ENCODE measurements at regions not wholly inside any gene's neighbourhood (a gene's known extent, or its start where the extent isn't known, plus 50 kb on each side); places are given as distances from the start of the nearest gene placed in this dataset.

- no peak for TF ChIP-seq CTCF (IDR thresholded peaks at IDR 0.05)
- TF ChIP-seq JUND (IDR thresholded peaks at IDR 0.05) = no peak
- no peak for TF ChIP-seq YY1 (IDR thresholded peaks at IDR 0.05; ENCODE audit: low read depth)
Measured at GRCh38 chr6:53986721-53987521, 124.3 kb upstream of the MLIP start (continued).

- Histone ChIP-seq H3K9ac (no peak overlapping the region), H3K9me2 (no peaks in the 10 kb centered on the region), H3K4me2 (no peak overlapping the region), H3F3A (replicated peaks; ENCODE audit: insufficient read depth) (peaks cover 8% of the 10 kb centered on the region), H3K27me3 (ENCODE audit: insufficient read depth) (no peaks in the 10 kb centered on the region), H3K79me2 (ENCODE audit: insufficient read depth) (no peaks in the 10 kb centered on the region), H4K20me1 (ENCODE audit: insufficient read depth) (no peaks in the 10 kb centered on the region), H3K36me3 (replicated peaks in 1 of 2; ENCODE audit: control insufficient read depth in 1 of 2, insufficient read depth in 2 of 2, low read length in 1 of 2) (no peaks in the 10 kb centered on the region), H3K4me1 (ENCODE audit: control insufficient read depth in 1 of 2, insufficient read depth in 2 of 2, low read depth in 1 of 2, low read length in 1 of 2) (peaks cover 6 to 17% of the 10 kb centered on the region in 2 experiments), H3K9me3 (no peaks in the 10 kb centered on the region), H3K4me3 (ENCODE audit: low read depth in 2 of 2, low read length in 1 of 2) (no peak overlapping the region), H2AFZ (ENCODE audit: low read depth) (no peak overlapping the region), H3K27ac (ENCODE audit: low read depth in 2 of 2, low read length in 1 of 2) (peak overlapping the region in 1 of 2 experiments; percentile 71; a peak in 1 of 4 replicates)
- TF ChIP-seq TAF1 (IDR thresholded peaks at IDR 0.05; ENCODE audit: borderline replicate concordance, low read depth, low read length) = no peak
- TF ChIP-seq ZBTB33 (IDR thresholded peaks at IDR 0.05; ENCODE audit: borderline replicate concordance, low read depth) = no peak
- TF ChIP-seq EP300 (IDR thresholded peaks at IDR 0.05; ENCODE audit: borderline replicate concordance in 1 of 2, low read depth in 1 of 2, low read length in 1 of 2) = no peak
- TF ChIP-seq TCF12 (IDR thresholded peaks at IDR 0.05) = no peak
- no peak for TF ChIP-seq FOXM1 (IDR thresholded peaks at IDR 0.05; ENCODE audit: low read depth)
- WGBS (ENCODE audit: low lambda C conversion rate) = 78% methylated on average over 4 of the region's 4 CpGs
- no peak for DNase-seq
- CTCF ChIA-PET = interaction anchor here (0.8 to 2.5 kb wide), 2 partner anchors 8 to 1082 kb away, joined by 4 to 11 read pairs; no protein-coding TSS in a partner anchor
- POLR2A ChIA-PET = no interaction called here
Measured at GRCh38 chr6:53987522-53987888, 123.7 kb upstream of the MLIP start.

- TF ChIP-seq FOXM1 (IDR thresholded peaks at IDR 0.05; ENCODE audit: low read depth) (no peak), FOXJ3 (CRISPR knock-in tag; IDR thresholded peaks at IDR 0.05) (no peak), CHD2 (IDR thresholded peaks at IDR 0.05; ENCODE audit: low read length, partially characterized antibody) (no peak), RAD21 (IDR thresholded peaks at IDR 0.05; ENCODE audit: low read length) (no peak), CTCF (IDR thresholded peaks at IDR 0.05) (no peak), USF2 (IDR thresholded peaks at IDR 0.05; ENCODE audit: borderline replicate concordance, low read depth, low read length) (no peak)
- POLR2A ChIA-PET = no interaction called here
- Histone ChIP-seq H3K9ac (no peak overlapping the region), H3K27me3 (ENCODE audit: insufficient read depth) (no peaks in the 10 kb centered on the region), H3K4me1 (ENCODE audit: control insufficient read depth in 1 of 2, insufficient read depth in 2 of 2, low read depth in 1 of 2, low read length in 1 of 2) (peaks cover 6 to 11% of the 10 kb centered on the region in 2 experiments), H3K27ac (ENCODE audit: low read depth in 2 of 2, low read length in 1 of 2) (no peak overlapping the region), H3K9me3 (no peaks in the 10 kb centered on the region), H3K4me2 (no peak overlapping the region), H3F3A (replicated peaks; ENCODE audit: insufficient read depth) (peaks cover 4% of the 10 kb centered on the region), H2AFZ (ENCODE audit: low read depth) (no peak overlapping the region), H4K20me1 (ENCODE audit: insufficient read depth) (no peaks in the 10 kb centered on the region), H3K9me2 (no peaks in the 10 kb centered on the region), H3K36me3 (replicated peaks in 1 of 2; ENCODE audit: control insufficient read depth in 1 of 2, insufficient read depth in 2 of 2, low read length in 1 of 2) (no peaks in the 10 kb centered on the region), H3K4me3 (ENCODE audit: low read depth in 2 of 2, low read length in 1 of 2) (no peak overlapping the region), H3K79me2 (ENCODE audit: insufficient read depth) (no peaks in the 10 kb centered on the region)
- no peak for DNase-seq
- CTCF ChIA-PET = no interaction called here
Measured at GRCh38 chr6:53989504-53989903, 121.7 kb upstream of the MLIP start.
